ENCODE measurements at regions not wholly inside any gene's neighbourhood (a gene's known extent, or its start where the extent isn't known, plus 50 kb on each side); places are given as distances from the start of the nearest gene placed in this dataset.

DNA sequence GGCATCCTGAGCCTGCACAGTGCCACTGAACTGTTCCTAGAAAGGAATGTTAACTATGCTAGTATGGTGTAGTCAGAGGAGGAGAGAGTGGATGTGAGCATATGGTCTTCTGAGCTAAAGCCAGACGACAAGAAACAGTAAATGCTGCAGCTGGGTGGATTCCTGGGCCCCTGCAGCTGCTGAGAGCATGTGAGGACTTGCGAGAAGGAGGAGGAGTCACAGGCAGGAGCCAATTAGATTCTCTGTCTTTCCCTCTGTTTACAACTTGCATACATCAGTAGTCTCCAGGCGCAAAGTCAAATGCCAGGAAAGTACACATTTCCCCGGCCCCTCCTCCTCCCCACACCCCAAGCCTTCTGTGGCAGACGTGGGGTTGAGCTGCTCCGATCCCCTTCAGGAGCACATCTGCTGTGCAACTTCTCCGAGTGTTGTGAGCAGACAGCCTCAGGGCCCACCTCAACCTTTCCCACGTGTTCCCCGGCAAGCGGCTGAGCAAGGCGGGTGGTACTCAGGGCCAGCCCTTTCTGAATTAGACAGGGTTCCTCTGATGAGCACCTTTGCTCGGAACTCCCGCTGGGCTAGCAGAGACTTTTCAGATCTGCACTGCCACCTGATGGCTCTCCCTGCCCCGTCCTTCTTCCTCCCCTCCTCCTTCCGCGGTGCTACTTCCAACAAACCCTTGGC lies 108.7 kb upstream of the ATP6AP2 start:
- TF ChIP-seq, protein P1, sequence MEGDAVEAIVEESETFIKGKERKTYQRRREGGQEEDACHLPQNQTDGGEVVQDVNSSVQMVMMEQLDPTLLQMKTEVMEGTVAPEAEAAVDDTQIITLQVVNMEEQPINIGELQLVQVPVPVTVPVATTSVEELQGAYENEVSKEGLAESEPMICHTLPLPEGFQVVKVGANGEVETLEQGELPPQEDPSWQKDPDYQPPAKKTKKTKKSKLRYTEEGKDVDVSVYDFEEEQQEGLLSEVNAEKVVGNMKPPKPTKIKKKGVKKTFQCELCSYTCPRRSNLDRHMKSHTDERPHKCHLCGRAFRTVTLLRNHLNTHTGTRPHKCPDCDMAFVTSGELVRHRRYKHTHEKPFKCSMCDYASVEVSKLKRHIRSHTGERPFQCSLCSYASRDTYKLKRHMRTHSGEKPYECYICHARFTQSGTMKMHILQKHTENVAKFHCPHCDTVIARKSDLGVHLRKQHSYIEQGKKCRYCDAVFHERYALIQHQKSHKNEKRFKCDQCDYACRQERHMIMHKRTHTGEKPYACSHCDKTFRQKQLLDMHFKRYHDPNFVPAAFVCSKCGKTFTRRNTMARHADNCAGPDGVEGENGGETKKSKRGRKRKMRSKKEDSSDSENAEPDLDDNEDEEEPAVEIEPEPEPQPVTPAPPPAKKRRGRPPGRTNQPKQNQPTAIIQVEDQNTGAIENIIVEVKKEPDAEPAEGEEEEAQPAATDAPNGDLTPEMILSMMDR (IDR thresholded peaks at IDR 0.05; ENCODE audit: insufficient read depth, low read length, missing control alignments), result no peak
- DNase-seq (ENCODE audit: low read depth, low spot score), result peak; percentile 49
- ChIA-PET CTCF (no interaction called here), POLR2A (no interaction called here)
- peak overlapping the region; percentile 6; the same call in 1 of the 2 replicates for H3K4me3 ChIP-seq (ENCODE audit: low read depth, low read length)

DNA sequence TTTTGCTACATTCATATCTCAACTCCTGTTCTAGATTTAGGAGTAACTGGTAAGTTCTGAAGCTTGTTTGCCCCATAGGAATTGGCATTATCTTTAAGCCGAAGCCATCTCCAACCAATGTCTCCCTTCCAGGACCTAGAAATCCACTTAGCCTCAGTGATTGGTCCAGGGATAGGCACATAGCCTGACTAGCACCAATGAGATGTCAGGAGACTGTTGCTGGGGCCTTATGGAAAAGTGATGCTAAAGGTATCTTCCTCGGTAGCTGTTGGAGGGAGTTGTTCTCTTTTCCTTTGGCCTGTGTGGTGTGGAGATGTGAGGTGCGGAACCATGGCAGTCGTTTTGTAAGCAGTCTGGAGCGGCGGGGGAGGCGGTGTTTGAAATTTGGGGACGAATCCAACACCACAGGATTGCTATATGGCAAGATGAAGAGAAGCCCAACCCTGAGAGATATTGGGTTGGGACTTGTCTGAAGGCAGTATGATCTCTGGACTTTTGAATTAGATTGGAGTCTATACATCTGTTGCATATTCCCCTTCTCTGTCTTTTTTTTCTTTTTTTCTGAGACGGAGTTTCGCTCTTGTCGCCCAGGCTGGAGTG lies 109.8 kb upstream of the ATP6AP2 start:
- TF ChIP-seq, protein P1 (IDR thresholded peaks at IDR 0.05; ENCODE audit: insufficient read depth, low read length, missing control alignments), result no peak
- no peak for DNase-seq (ENCODE audit: low read depth, low spot score)
- CTCF ChIA-PET, result no interaction called here
- POLR2A ChIA-PET, result no interaction called here
- no peak overlapping the region for H3K4me3 ChIP-seq (ENCODE audit: low read depth, low read length)

DNA sequence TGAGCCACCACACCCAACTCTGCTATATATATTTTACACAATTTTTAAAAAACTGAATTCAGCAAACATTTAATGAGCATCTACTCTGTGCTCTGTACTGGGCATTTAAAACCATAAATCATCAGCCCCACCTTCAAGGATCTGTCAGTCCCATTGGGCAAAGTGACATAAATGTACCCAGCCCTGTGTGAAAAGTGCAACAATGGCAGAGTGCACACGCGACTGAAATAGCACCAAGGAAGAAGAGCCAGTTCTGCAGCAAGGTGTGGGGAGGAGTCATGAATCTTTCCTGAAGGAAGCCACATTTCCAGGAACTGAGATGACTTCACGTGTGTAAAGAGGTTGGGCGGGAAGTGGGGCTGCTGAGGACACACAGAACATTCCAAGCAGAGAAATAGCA lies 111.5 kb upstream of the ATP6AP2 start:
- TF ChIP-seq, protein P1 (IDR thresholded peaks at IDR 0.05; ENCODE audit: insufficient read depth, low read length, missing control alignments), result no peak

DNA sequence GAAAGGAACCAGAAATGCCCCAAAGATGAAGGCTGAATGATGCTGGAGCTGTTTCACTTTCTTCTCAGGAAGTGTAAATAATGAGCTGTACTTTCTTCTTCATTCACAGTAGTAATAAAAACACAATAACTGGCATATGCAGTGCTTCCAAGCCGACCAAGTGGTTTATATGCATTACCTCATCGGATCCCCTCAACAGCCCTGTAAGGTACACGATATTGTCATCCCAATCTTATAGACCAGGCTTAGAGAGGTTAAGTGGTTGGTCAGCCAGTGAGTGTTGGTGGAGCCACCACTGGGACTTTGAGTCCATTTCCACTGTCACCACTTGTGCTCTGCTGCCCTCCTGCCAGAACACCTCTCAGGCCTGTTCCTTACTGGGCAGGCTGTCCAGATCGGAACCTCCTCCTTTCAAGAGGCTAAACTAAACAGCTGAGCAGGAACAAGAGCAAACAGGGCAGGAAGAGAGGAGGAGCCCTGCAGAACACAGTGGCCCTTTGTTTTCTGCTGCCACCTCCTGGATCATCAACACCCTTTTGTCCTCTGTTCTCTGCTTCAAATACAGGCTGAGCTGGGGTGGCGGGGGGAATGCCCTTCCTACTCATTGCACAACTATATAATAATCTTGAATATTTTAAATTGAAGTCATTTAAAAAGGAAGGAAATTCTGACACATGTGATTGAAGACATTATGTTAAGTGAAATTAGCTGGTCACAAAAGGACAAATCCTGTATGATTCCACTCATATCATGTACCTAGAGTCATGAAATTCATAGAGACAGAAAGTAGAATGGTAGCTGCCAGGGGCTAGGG lies 112.5 kb upstream of the ATP6AP2 start:
- TF ChIP-seq, protein P1 (IDR thresholded peaks at IDR 0.05; ENCODE audit: insufficient read depth, low read length, missing control alignments), result no peak
- no peak for DNase-seq (ENCODE audit: low read depth, low spot score)
- no peak overlapping the region for H3K4me3 ChIP-seq (ENCODE audit: low read depth, low read length)
- CTCF ChIA-PET, result no interaction called here
- POLR2A ChIA-PET, result no interaction called here

More for the DNA sequence above, 111.5 kb upstream of the ATP6AP2 start:
- DNase-seq (ENCODE audit: low read depth, low spot score), result no peak
- ChIA-PET POLR2A (no interaction called here), CTCF (no interaction called here)
- no peak overlapping the region for H3K4me3 ChIP-seq (ENCODE audit: low read depth, low read length)

DNA sequence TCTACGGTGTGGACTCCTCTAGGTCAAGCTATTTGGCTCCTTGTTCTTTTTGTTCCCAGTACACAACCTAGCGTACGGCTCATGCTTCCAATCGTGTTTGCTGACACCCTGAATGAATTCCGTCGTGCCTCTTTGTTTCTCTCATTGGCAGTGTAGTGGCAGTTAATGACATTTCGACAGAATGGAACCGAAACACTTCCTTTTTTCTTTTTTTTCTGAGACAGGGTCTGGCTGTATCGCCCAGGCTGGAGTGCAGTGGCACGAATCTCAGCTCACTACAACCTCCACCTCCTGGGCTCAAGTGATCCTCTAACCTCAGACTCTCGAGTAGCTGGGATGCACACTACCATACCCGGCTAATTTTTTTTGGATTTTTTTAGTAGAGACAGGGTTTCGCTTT lies 113.3 kb upstream of the ATP6AP2 start:
- CTCF ChIA-PET, result no interaction called here
- no peak for DNase-seq (ENCODE audit: low read depth, low spot score)
- H3K4me3 ChIP-seq (ENCODE audit: low read depth, low read length), result no peak overlapping the region
- POLR2A ChIA-PET, result no interaction called here
- TF ChIP-seq, protein P1 (IDR thresholded peaks at IDR 0.05; ENCODE audit: insufficient read depth, low read length, missing control alignments), result no peak
